ENCODE measurements at regions not wholly inside any gene's neighbourhood (a gene's known extent, or its start where the extent isn't known, plus 50 kb on each side); places are given as distances from the start of the nearest gene placed in this dataset.

DNA sequence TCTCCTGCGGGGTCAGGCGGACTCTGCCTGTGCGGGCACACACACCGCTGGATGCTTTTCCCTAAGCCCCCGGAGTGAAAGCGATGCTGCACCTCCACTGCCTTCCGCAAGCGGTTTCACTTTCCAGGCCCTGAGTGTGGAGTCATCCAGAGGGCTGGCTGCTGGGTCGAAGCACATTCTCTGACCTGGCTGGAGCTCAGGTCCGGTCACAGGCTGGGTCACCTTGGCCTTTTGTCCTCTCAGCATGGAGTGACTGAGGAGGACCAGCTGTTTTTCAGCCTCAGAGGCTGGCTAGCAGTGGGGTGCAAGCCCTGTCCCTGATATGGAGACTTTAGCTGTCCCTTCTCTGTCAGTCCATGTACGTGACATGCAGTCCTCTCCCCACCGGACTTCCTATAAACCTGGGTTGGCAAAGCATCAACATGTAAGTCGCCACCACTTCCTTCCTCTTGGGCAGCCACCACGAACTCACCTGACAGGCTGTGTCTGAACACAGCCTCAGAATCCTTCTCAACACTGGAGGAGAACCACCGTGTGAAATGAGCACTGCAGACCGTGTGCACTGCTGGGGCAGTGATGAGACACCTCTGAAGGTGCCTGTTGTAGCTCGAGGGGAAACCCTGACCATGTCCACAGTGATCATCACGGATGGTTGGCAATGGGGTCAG, 51.3 kb downstream of the GADD45G start:
- Mint-ChIP-seq H3K27me3 (ENCODE audit: insufficient read depth) (peaks cover 12% of the 10 kb centered on the region), H3K27ac (no peak overlapping the region), H3K36me3 (ENCODE audit: low read depth) (no peaks in the 10 kb centered on the region), H3K4me3 (no peak overlapping the region), H3K4me1 (peaks cover 26% of the 10 kb centered on the region), H3K9me3 (no peaks in the 10 kb centered on the region)
- no peaks in the 10 kb centered on the region for H3K36me3 ChIP-seq (ENCODE audit: control insufficient read depth, insufficient read depth, low read length)
- no peak overlapping the region for H3K9ac ChIP-seq (ENCODE audit: extremely low read depth, low read length, poor library complexity, severe bottlenecking)
- DNase-seq: peak; percentile 47
- no peak overlapping the region for H3K27ac ChIP-seq (ENCODE audit: low read depth, low read length)
- WGBS, 2 experiments (ENCODE audit: insufficient coverage in 1 of 2, insufficient read length in 1 of 2): 91 to 92% methylated on average over 18 of the region's 18 CpGs
- H3K27me3 ChIP-seq (ENCODE audit: control insufficient read depth, insufficient read depth, low read length, poor library complexity, severe bottlenecking): no peaks in the 10 kb centered on the region
- H3K9me3 ChIP-seq (ENCODE audit: control insufficient read depth, low read length): no peaks in the 10 kb centered on the region
- TF ChIP-seq, protein P1, sequence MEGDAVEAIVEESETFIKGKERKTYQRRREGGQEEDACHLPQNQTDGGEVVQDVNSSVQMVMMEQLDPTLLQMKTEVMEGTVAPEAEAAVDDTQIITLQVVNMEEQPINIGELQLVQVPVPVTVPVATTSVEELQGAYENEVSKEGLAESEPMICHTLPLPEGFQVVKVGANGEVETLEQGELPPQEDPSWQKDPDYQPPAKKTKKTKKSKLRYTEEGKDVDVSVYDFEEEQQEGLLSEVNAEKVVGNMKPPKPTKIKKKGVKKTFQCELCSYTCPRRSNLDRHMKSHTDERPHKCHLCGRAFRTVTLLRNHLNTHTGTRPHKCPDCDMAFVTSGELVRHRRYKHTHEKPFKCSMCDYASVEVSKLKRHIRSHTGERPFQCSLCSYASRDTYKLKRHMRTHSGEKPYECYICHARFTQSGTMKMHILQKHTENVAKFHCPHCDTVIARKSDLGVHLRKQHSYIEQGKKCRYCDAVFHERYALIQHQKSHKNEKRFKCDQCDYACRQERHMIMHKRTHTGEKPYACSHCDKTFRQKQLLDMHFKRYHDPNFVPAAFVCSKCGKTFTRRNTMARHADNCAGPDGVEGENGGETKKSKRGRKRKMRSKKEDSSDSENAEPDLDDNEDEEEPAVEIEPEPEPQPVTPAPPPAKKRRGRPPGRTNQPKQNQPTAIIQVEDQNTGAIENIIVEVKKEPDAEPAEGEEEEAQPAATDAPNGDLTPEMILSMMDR (conservative IDR thresholded peaks at IDR 0.05): no peak
- H3K4me1 ChIP-seq (ENCODE audit: control insufficient read depth, insufficient read depth, low read length): peaks cover 3% of the 10 kb centered on the region
- no peak overlapping the region for H3K4me3 ChIP-seq (ENCODE audit: low read length)

DNA sequence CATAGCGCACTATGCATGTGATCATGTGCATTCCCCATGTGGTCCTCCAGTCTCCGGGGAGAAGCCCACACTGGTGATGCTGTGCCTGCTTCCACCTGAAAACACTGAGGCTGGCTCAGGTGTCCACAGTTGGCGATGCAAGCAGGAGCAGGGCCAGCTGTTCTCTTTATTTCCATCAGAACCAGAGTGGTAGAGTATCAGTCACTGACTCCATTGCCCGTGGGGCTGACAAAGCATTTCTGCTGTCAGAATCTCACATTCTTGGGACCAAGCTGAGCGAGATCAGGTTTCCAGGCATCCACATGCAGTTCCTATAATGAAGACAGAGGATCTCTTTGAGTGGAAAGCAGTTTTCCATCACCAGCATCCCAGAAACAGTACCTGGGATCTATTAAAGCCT, 52.5 kb downstream of the GADD45G start:
- Mint-ChIP-seq H3K4me1 (peaks cover 32% of the 10 kb centered on the region), H3K36me3 (ENCODE audit: low read depth) (no peaks in the 10 kb centered on the region), H3K27ac (no peak overlapping the region), H3K4me3 (no peak overlapping the region), H3K27me3 (ENCODE audit: insufficient read depth) (peaks cover 12% of the 10 kb centered on the region), H3K9me3 (no peaks in the 10 kb centered on the region)
- Histone ChIP-seq H3K9ac (ENCODE audit: extremely low read depth, low read length, poor library complexity, severe bottlenecking) (no peak overlapping the region), H3K4me3 (ENCODE audit: low read length) (no peak overlapping the region), H3K36me3 (ENCODE audit: control insufficient read depth, insufficient read depth, low read length) (no peaks in the 10 kb centered on the region), H3K27ac (ENCODE audit: low read depth, low read length) (no peak overlapping the region), H3K27me3 (ENCODE audit: control insufficient read depth, insufficient read depth, low read length, poor library complexity, severe bottlenecking) (no peaks in the 10 kb centered on the region), H3K9me3 (ENCODE audit: control insufficient read depth, low read length) (no peaks in the 10 kb centered on the region), H3K4me1 (ENCODE audit: control insufficient read depth, insufficient read depth, low read length) (peaks cover 7% of the 10 kb centered on the region)
- WGBS, 2 experiments (ENCODE audit: insufficient coverage in 1 of 2, insufficient read length in 1 of 2): 84 to 87% methylated on average over 5 of the region's 5 CpGs
- TF ChIP-seq, protein P1 (conservative IDR thresholded peaks at IDR 0.05): no peak
- peak; percentile 49 for DNase-seq

- peaks cover 9% of the 10 kb centered on the region for H3K4me1 ChIP-seq (ENCODE audit: control insufficient read depth, insufficient read depth, low read length)
- Mint-ChIP-seq H3K27ac (no peak overlapping the region), H3K36me3 (ENCODE audit: low read depth) (no peaks in the 10 kb centered on the region), H3K4me1 (peaks cover 37% of the 10 kb centered on the region), H3K27me3 (ENCODE audit: insufficient read depth) (peaks cover 12% of the 10 kb centered on the region), H3K4me3 (no peak overlapping the region), H3K9me3 (no peaks in the 10 kb centered on the region)
- WGBS, 2 experiments (ENCODE audit: insufficient coverage in 1 of 2, insufficient read length in 1 of 2): 87 to 94% methylated on average over 2 to 4 of the region's 4 CpGs
- H3K9me3 ChIP-seq (ENCODE audit: control insufficient read depth, low read length): no peaks in the 10 kb centered on the region
- TF ChIP-seq, protein P1 (conservative IDR thresholded peaks at IDR 0.05): no peak
- H3K9ac ChIP-seq (ENCODE audit: extremely low read depth, low read length, poor library complexity, severe bottlenecking): no peak overlapping the region
- DNase-seq: peak; percentile 36
- H3K27ac ChIP-seq (ENCODE audit: low read depth, low read length): no peak overlapping the region
- no peaks in the 10 kb centered on the region for H3K27me3 ChIP-seq (ENCODE audit: control insufficient read depth, insufficient read depth, low read length, poor library complexity, severe bottlenecking)
- H3K4me3 ChIP-seq (ENCODE audit: low read length): no peak overlapping the region
- no peaks in the 10 kb centered on the region for H3K36me3 ChIP-seq (ENCODE audit: control insufficient read depth, insufficient read depth, low read length)
Measured at GRCh38 chr9:89657765-89658164, 53.0 kb downstream of the GADD45G start.

Data from endodermal cell (in vitro differentiated cells).